GM19455 (cell line): ENCODE measurements at regions not wholly inside any gene's neighbourhood (a gene's known extent, or its start where the extent isn't known, plus 50 kb on each side); places are given as distances from the start of the nearest gene placed in this dataset.

Source experiments
- ATAC-seq: cut with Tn5 transposase; IDR thresholded peaks from one replicate; pipeline ENCODE4 v1.9.1; 2021; ENCODE audit not compliant: unreplicated experiment

- ATAC-seq: no peak
Observed at GRCh38 chr6:126285871-126286365, 54.0 kb upstream of the CENPW start.
